ENCODE measurements at regions not wholly inside any gene's neighbourhood (a gene's known extent, or its start where the extent isn't known, plus 50 kb on each side); places are given as distances from the start of the nearest gene placed in this dataset.
A peak's percentile ranks its signal among the peaks of the same experiment; 100 is the strongest.

GRCh38 chr3:187935623-187936156 is 190.4 kb upstream of the BCL6 start:
- CTCF ChIA-PET = interaction anchor here (0.6 kb wide), 1 partner anchor 711 kb away, joined by 4 read pairs; no protein-coding TSS in a partner anchor
- Histone ChIP-seq H4K5ac (ENCODE audit: low read depth, low read length) (no peak overlapping the region; the same call in 1 of the 2 replicates), H2AK5ac (ENCODE audit: low read depth, low read length) (no peak overlapping the region), H3K18ac (ENCODE audit: low read depth, low read length) (no peak overlapping the region), H3K14ac (replicated peaks; ENCODE audit: low read depth, low read length) (no peak overlapping the region), H3K36me3 (ENCODE audit: control insufficient read depth, insufficient read depth, low read length) (no peaks in the 10 kb centered on the region), H2BK20ac (ENCODE audit: low read depth, low read length) (no peak overlapping the region), H3K9me3 (ENCODE audit: control insufficient read depth, insufficient read depth, low read length) (no peaks in the 10 kb centered on the region), H3K4ac (ENCODE audit: low read depth, low read length) (peak overlapping the region; percentile 7; the same call in 1 of the 2 replicates), H2AFZ (replicated peaks; ENCODE audit: low read length, poor library complexity) (peak overlapping the region; percentile 71), H3K4me2 (ENCODE audit: low read depth, low read length) (no peak overlapping the region), H2BK5ac (ENCODE audit: low read depth, low read length, poor library complexity, severe bottlenecking) (no peak overlapping the region), H3K23ac (ENCODE audit: low read depth, low read length) (no peak overlapping the region), H2BK15ac (ENCODE audit: low read depth, low read length) (no peak overlapping the region), H4K8ac (ENCODE audit: low read depth in 2 of 2, low read length in 2 of 2) (no peak overlapping the region; a peak in 1 of 4 replicates), H4K91ac (ENCODE audit: insufficient read depth, low read depth, low read length) (no peak overlapping the region), H2AK9ac (replicated peaks; ENCODE audit: low read depth, low read length, poor library complexity) (no peak overlapping the region), H3K4me3 (ENCODE audit: insufficient read depth, low read depth, low read length) (no peak overlapping the region), H3K27ac (ENCODE audit: insufficient read depth, low read length) (no peak overlapping the region), H2BK120ac (ENCODE audit: low read depth, low read length) (no peak overlapping the region), H3K9ac (ENCODE audit: low read depth, low read length) (no peak overlapping the region), H3K79me1 (ENCODE audit: low read depth in 1 of 2, low read length in 2 of 2) (no peaks in the 10 kb centered on the region), H3K4me1 (ENCODE audit: control insufficient read depth, insufficient read depth, low read length) (peaks cover 5% of the 10 kb centered on the region), H3K56ac (ENCODE audit: extremely low read depth, insufficient read depth, low read length) (no peak overlapping the region), H3K27me3 (ENCODE audit: control insufficient read depth, insufficient read depth, low read length) (peaks cover 3% of the 10 kb centered on the region), H3K9me1 (ENCODE audit: insufficient read depth, low read length) (no peaks in the 10 kb centered on the region), H4K20me1 (ENCODE audit: insufficient read depth, low read length) (no peaks in the 10 kb centered on the region)
- POLR2A ChIA-PET (ENCODE audit: unreplicated experiment) = no interaction called here
- in situ Hi-C loops (cut with MboI; ENCODE audit: low sequenced_read_pairs) (no loop called here), intact Hi-C loops (cut with micrococcal nuclease) (no loop called here), dilution Hi-C loops (cut with HindIII; ENCODE audit: low sequenced_read_pairs, unreplicated experiment) (no loop called here)
- no TSS peak for BruUV-seq (replicated peaks)
- ATAC-seq (ENCODE audit: low read depth) (peak; percentile 32; the same call in 1 of the 2 replicates), DNase-seq (peak; percentile 33)
- 30% methylated on average over 2 of the region's 17 CpGs; no CpG with 5 or more reads in 1 of the 2 experiments for WGBS, 2 experiments (ENCODE audit: extremely low coverage in 2 of 2, insufficient read length in 1 of 2)
- TF ChIP-seq BHLHE40 (IDR thresholded peaks at IDR 0.05; ENCODE audit: low read depth, low read length) = no peak
- TF ChIP-seq CEBPB (IDR thresholded peaks at IDR 0.05; ENCODE audit: low read depth, low read length) = no peak
- TF ChIP-seq, protein P1, sequence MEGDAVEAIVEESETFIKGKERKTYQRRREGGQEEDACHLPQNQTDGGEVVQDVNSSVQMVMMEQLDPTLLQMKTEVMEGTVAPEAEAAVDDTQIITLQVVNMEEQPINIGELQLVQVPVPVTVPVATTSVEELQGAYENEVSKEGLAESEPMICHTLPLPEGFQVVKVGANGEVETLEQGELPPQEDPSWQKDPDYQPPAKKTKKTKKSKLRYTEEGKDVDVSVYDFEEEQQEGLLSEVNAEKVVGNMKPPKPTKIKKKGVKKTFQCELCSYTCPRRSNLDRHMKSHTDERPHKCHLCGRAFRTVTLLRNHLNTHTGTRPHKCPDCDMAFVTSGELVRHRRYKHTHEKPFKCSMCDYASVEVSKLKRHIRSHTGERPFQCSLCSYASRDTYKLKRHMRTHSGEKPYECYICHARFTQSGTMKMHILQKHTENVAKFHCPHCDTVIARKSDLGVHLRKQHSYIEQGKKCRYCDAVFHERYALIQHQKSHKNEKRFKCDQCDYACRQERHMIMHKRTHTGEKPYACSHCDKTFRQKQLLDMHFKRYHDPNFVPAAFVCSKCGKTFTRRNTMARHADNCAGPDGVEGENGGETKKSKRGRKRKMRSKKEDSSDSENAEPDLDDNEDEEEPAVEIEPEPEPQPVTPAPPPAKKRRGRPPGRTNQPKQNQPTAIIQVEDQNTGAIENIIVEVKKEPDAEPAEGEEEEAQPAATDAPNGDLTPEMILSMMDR (conservative IDR thresholded peaks at IDR 0.05; ENCODE audit: low read depth, low read length) = no peak
- peak; percentile 48; the same call in 1 of the 2 replicates for TF ChIP-seq MAFK (IDR thresholded peaks at IDR 0.05; ENCODE audit: low read depth, low read length)

Data from IMR-90 (cell line).